ENCODE measurements at regions not wholly inside any gene's neighbourhood (a gene's known extent, or its start where the extent isn't known, plus 50 kb on each side); places are given as distances from the start of the nearest gene placed in this dataset.
"Not testable (repeated sequence)": the region's sequence is repeated elsewhere in the genome, so short reads cannot be mapped to it uniquely, and the experiment has no call there.

GRCh38 chr21:31787691-31788090 lies 55.8 kb upstream of the SCAF4 start:
- TF ChIP-seq CTCF (IDR thresholded peaks at IDR 0.05 in 2 of 3, conservative IDR thresholded peaks at IDR 0.05 in 1 of 3; ENCODE audit: borderline replicate concordance in 1 of 3, insufficient read depth in 1 of 3, low read depth in 2 of 3, low read length in 2 of 3); CBX3 (IDR thresholded peaks at IDR 0.05; ENCODE audit: low read depth); EZH2 (IDR thresholded peaks at IDR 0.05); EZH2phosphoT487 (IDR thresholded peaks at IDR 0.05; ENCODE audit: borderline replicate concordance); ATF3 (IDR thresholded peaks at IDR 0.05); REST (IDR thresholded peaks at IDR 0.05; ENCODE audit: low read depth); POLR2A (IDR thresholded peaks at IDR 0.05; ENCODE audit: borderline replicate concordance, extremely low read depth, insufficient read depth, insufficient read length): not testable (repeated sequence)

Data from HCT116 (cell line).